Lung (tissue), 11 donors: ENCODE measurements at regions not wholly inside any gene's neighbourhood (a gene's known extent, or its start where the extent isn't known, plus 50 kb on each side); places are given as distances from the start of the nearest gene placed in this dataset.

Experiments used
- ATAC-seq: fragments of 200-7000 bp; cut with Tn5 transposase; one replicate; pipeline ENCODE4 v1.9.1; 2020; ENCODE audit warnings: moderate number of reproducible peaks; ENCODE audit not compliant: insufficient read depth, low FRiP score
- DNase-seq, 3 donors: peaks; one replicate each; pipeline ENCODE4 v3.0.0-alpha.2; 2013 to 2017
- H3K27ac ChIP-seq, 2 donors: one replicate each; pipeline ENCODE4 v1.5.1; 2013; ENCODE audit warnings: mild to moderate bottlenecking in 2 of 2, moderate library complexity in 2 of 2, control low read depth in 1 of 2, inconsistent platforms in 1 of 2, low read depth in 1 of 2, low read length in 1 of 2
- H3K27me3 ChIP-seq, 3 donors: one replicate each; pipeline ENCODE4 v1.5.1; 2013; ENCODE audit warnings: low read length in 2 of 3; ENCODE audit not compliant: control insufficient read depth in 3 of 3, insufficient read depth in 3 of 3
- H3K36me3 ChIP-seq, 4 donors: one replicate each; pipeline ENCODE4 v1.5.1; 2013; ENCODE audit warnings: low read length in 4 of 4, mild to moderate bottlenecking in 1 of 4, moderate library complexity in 1 of 4; ENCODE audit not compliant: control insufficient read depth in 4 of 4, insufficient read depth in 4 of 4
- H3K4me1 ChIP-seq, 5 donors: one replicate each; pipeline ENCODE4 v1.5.1; 2013; ENCODE audit warnings: low read length in 5 of 5, mild to moderate bottlenecking in 2 of 5, moderate library complexity in 1 of 5; ENCODE audit not compliant: control insufficient read depth in 5 of 5, insufficient read depth in 5 of 5
- H3K4me3 ChIP-seq: one replicate; pipeline ENCODE4 v1.5.1; 2013; ENCODE audit warnings: mild to moderate bottlenecking, control low read depth, moderate library complexity
- H3K9ac ChIP-seq, 2 donors: one replicate each; pipeline ENCODE4 v1.5.1; 2013; ENCODE audit warnings: low read length in 2 of 2, control low read depth in 1 of 2; ENCODE audit not compliant: insufficient read depth in 1 of 2
- H3K9me3 ChIP-seq, 4 donors: one replicate each; pipeline ENCODE4 v1.5.1; 2013; ENCODE audit warnings: low read length in 3 of 4, mild to moderate bottlenecking in 1 of 4, moderate library complexity in 1 of 4; ENCODE audit not compliant: control insufficient read depth in 4 of 4, insufficient read depth in 3 of 4
- WGBS, 2 donors: extraction: QIAGEN DNeasy Blood & Tissue Kit; methylation state at CpG; one replicate each; pipeline ENCODE4 v1.1.7; 2013; 5-methylcytosine and 5-hydroxymethylcytosine counted together
- TF ChIP-seq, protein P1 (sequence below): IDR thresholded peaks from 2 replicates; pipeline ENCODE4 v1.5.1; 2012; ENCODE audit warnings: mild to moderate bottlenecking; ENCODE audit errors: control extremely low read depth, extremely low read depth
- donor health status: control.
- donor health status: control.
- donor health status: Bipolar disorder and iron deficiency.
- donor health status: healthy.
- donor health status: DM: yes; HTN: yes; CAD: no.

DNA sequence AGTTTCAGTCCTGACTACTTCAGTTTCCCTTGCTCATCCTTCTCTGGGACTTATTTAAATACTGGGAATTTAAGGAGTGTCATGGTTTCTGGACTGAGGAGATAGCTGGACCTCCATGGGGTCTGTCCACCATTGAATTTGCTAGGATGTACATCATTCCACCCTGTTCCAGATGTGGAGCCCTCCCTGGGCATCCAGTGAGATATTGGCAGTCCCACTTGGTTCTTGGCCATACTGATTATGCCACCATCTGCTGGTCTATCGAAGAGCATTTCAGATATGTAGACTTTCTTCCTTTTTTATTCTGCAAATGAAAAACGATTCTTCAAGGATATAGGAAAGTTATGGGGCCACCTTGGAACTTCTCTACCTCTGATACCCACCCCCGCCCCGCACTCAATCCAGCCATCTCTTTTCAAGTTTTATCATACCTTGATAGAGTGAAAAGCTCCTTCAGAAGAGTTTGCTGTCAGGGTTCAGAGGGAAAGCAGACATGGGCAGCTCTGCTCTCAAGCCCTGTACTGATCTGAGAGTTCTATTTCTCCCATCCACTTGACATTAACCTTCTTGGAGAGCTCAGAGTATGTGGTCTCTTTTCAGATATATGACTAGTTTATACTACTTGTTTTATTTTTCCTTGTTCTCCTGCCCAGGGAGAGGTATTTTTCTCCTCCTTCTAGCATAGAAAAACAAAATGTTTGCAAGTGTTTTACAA lies 490.7 kb upstream of the SGCD start:
- TF ChIP-seq, protein P1, sequence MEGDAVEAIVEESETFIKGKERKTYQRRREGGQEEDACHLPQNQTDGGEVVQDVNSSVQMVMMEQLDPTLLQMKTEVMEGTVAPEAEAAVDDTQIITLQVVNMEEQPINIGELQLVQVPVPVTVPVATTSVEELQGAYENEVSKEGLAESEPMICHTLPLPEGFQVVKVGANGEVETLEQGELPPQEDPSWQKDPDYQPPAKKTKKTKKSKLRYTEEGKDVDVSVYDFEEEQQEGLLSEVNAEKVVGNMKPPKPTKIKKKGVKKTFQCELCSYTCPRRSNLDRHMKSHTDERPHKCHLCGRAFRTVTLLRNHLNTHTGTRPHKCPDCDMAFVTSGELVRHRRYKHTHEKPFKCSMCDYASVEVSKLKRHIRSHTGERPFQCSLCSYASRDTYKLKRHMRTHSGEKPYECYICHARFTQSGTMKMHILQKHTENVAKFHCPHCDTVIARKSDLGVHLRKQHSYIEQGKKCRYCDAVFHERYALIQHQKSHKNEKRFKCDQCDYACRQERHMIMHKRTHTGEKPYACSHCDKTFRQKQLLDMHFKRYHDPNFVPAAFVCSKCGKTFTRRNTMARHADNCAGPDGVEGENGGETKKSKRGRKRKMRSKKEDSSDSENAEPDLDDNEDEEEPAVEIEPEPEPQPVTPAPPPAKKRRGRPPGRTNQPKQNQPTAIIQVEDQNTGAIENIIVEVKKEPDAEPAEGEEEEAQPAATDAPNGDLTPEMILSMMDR = no peak
- no peaks in the 10 kb centered on the region for H3K4me1 ChIP-seq
- no peak overlapping the region for H3K27ac ChIP-seq
- H3K9ac ChIP-seq = no peak overlapping the region
- H3K9me3 ChIP-seq = no peaks in the 10 kb centered on the region
- 68 to 85% methylated on average over 4 of the region's 4 CpGs for WGBS, 2 donors
- no peaks in the 10 kb centered on the region for H3K27me3 ChIP-seq
- no peaks in the 10 kb centered on the region for H3K36me3 ChIP-seq
- no peak overlapping the region for H3K4me3 ChIP-seq
- ATAC-seq (no peak), DNase-seq (no peak)

- H3K9me3 ChIP-seq = no peaks in the 10 kb centered on the region
- H3K4me3 ChIP-seq = no peak overlapping the region
- no peak for DNase-seq
- H3K27me3 ChIP-seq = no peaks in the 10 kb centered on the region
- TF ChIP-seq, protein P1 = no peak
- H3K9ac ChIP-seq = no peak overlapping the region
- H3K27ac ChIP-seq = no peak overlapping the region
- no peak for ATAC-seq
- WGBS, 2 donors = 80 to 85% methylated on average over 2 of the region's 2 CpGs
- no peaks in the 10 kb centered on the region for H3K36me3 ChIP-seq
- no peaks in the 10 kb centered on the region for H3K4me1 ChIP-seq
Measured at GRCh38 chr5:155838394-155838793, 488.6 kb upstream of the SGCD start.

- DNase-seq (peak in 1 of 3 donors; percentile 0), ATAC-seq (no peak)
- Histone ChIP-seq H3K36me3 (no peaks in the 10 kb centered on the region), H3K27me3 (no peaks in the 10 kb centered on the region), H3K9ac (no peak overlapping the region), H3K27ac (no peak overlapping the region), H3K9me3 (no peaks in the 10 kb centered on the region), H3K4me1 (no peaks in the 10 kb centered on the region), H3K4me3 (no peak overlapping the region)
- TF ChIP-seq, protein P1 = no peak
- WGBS, 2 donors = 76 to 78% methylated on average over 5 of the region's 5 CpGs
Measured at GRCh38 chr5:155839251-155840037, 487.5 kb upstream of the SGCD start.
